GM12878 (cell line): ENCODE measurements at regions not wholly inside any gene's neighbourhood (a gene's known extent, or its start where the extent isn't known, plus 50 kb on each side); places are given as distances from the start of the nearest gene placed in this dataset.

ENCODE experiments used
- ATAC-seq: fragments of 200-7000 bp; cut with Tn5 transposase; 3 replicates; pipeline ENCODE4 v1.9.1; 2020; ENCODE audit warnings: mild to moderate bottlenecking, moderate library complexity
- BruUV-seq: library from RNA; stranded (reverse); fragments of 400-500 nt; replicated peaks from 2 replicates; lab custom pipeline; 2021; lab: Mats Ljungman, UMichigan
- CTCF ChIA-PET: fragments of 300-600 bp; sonication (Branson Sonifier 250); formaldehyde crosslinking; extraction: SDS; loops from one replicate; lab custom pipeline; 2021; ENCODE audit warnings: inconsistent platforms; lab: Yijun Ruan, JAX
- POLR2A ChIA-PET: fragments of 350-600 bp; formaldehyde crosslinking; extraction: SDS; loops from one replicate; lab custom pipeline; 2021; ENCODE audit warnings: inconsistent platforms; lab: Charles Lee
- RAD21 ChIA-PET: fragments of 300-600 bp; sonication (Branson Sonifier 250); formaldehyde crosslinking; loops from one replicate; lab custom pipeline; 2023; ENCODE audit warnings: antibody characterized with exemption; ENCODE audit not compliant: unreplicated experiment; lab: Charles Lee
- SMC1A ChIA-PET: fragments of 300-600 bp; sonication (Branson Sonifier 250); formaldehyde crosslinking; loops from one replicate; lab custom pipeline; 2023; ENCODE audit not compliant: unreplicated experiment, uncharacterized antibody; lab: Charles Lee
- DNase-seq: peaks from one replicate; pipeline ENCODE4 v3.0.0-alpha.2; 2011; ENCODE audit warnings: low read depth, low spot score
- FAIRE-seq: peaks from 3 replicates; lab custom pipeline; 2011; peaks lifted over from hg19 to GRCh38; lab: Jason Lieb, UNC
- H2AFZ ChIP-seq: 2 replicates; pipeline ENCODE4 v1.6.0; 2011; ENCODE audit warnings: low read depth, low read length, control low read depth; ENCODE audit not compliant: control insufficient read depth
- H3K27ac ChIP-seq: 2 replicates; pipeline ENCODE4 v1.5.1; 2011; ENCODE audit warnings: control low read depth; ENCODE audit not compliant: control insufficient read depth, insufficient read depth
- H3K27me3 ChIP-seq, 2 experiments: replicated peaks in 1 of 2; 2 replicates each; pipeline versions ENCODE4 v1.6.0 to v1.6.1; 2011; ENCODE audit warnings: low read length in 1 of 2; ENCODE audit not compliant: control insufficient read depth in 2 of 2, insufficient read depth in 2 of 2
- H3K36me3 ChIP-seq, 2 experiments: 2 replicates each; pipeline ENCODE4 v1.5.1; 2011; ENCODE audit warnings: low read length in 1 of 2; ENCODE audit not compliant: control insufficient read depth in 2 of 2, insufficient read depth in 2 of 2
- H3K4me1 ChIP-seq: 2 replicates; pipeline ENCODE4 v1.6.1; 2011; ENCODE audit warnings: mild to moderate bottlenecking, low read length, moderate library complexity, mixed read lengths; ENCODE audit not compliant: control insufficient read depth, insufficient read depth
- H3K4me2 ChIP-seq: 2 replicates; pipeline ENCODE4 v1.6.0; 2011; ENCODE audit warnings: control low read depth; ENCODE audit not compliant: control insufficient read depth, insufficient read depth
- H3K4me3 ChIP-seq: fragments of 200-600 bp; sonication (generic); 2 replicates; pipeline ENCODE4 v1.5.1; 2016
- H3K79me2 ChIP-seq: 2 replicates; pipeline ENCODE4 v1.6.0; 2011; ENCODE audit warnings: low read length; ENCODE audit not compliant: control insufficient read depth, insufficient read depth
- H3K9ac ChIP-seq: 2 replicates; pipeline ENCODE4 v1.8.0; 2011; ENCODE audit warnings: low read length, control low read depth, mixed read lengths; ENCODE audit not compliant: control insufficient read depth, insufficient read depth
- H3K9me3 ChIP-seq: replicated peaks from 3 replicates; pipeline ENCODE4 v1.5.1; 2011; ENCODE audit warnings: mild to moderate bottlenecking, low read length; ENCODE audit not compliant: control insufficient read depth, insufficient read depth
- H4K20me1 ChIP-seq: 2 replicates; pipeline ENCODE4 v1.6.0; 2011; ENCODE audit not compliant: control insufficient read depth, insufficient read depth
- BCLAF1 ChIP-seq: fragments of 450-650 bp; IDR thresholded peaks from 2 replicates; pipeline ENCODE4 v1.6.1; 2017; ENCODE audit warnings: antibody characterized with exemption, mild to moderate bottlenecking, moderate library complexity
- E2F4 ChIP-seq: IDR thresholded peaks from 2 replicates; pipeline ENCODE4 v1.6.1; 2012; ENCODE audit warnings: low read depth, low read length, improper control_type of control experiment
- EGR1 ChIP-seq, 2 experiments: IDR thresholded peaks; 1 replicate in 1 of 2; 2 replicates in 1 of 2; pipeline ENCODE4 v1.6.1; 2011 to 2012; ENCODE audit warnings: low read depth in 2 of 2, low read length in 2 of 2, borderline replicate concordance in 1 of 2, mild to moderate bottlenecking in 1 of 2, moderate library complexity in 1 of 2
- GABPA ChIP-seq: IDR thresholded peaks from 2 replicates; pipeline ENCODE4 v1.6.1; 2014; ENCODE audit warnings: antibody characterized with exemption, low read depth, mild to moderate bottlenecking, inconsistent platforms
- MAX ChIP-seq: IDR thresholded peaks from 2 replicates; pipeline ENCODE4 v1.6.1; 2012; ENCODE audit warnings: low read depth, low read length, improper control_type of control experiment
- PRDM15 ChIP-seq: fragments of 450-650 bp; formaldehyde crosslinking; IDR thresholded peaks from 2 replicates; pipeline ENCODE4 v1.4.0; 2020; ENCODE audit warnings: mild to moderate bottlenecking, moderate library complexity
- SMARCA5 ChIP-seq: fragments of 450-650 bp; IDR thresholded peaks from 2 replicates; pipeline ENCODE4 v1.6.1; 2017; ENCODE audit warnings: mild to moderate bottlenecking
- SREBF2 ChIP-seq: IDR thresholded peaks from 2 replicates; pipeline ENCODE4 v1.6.1; 2012; ENCODE audit warnings: mild to moderate bottlenecking, low read length
- WGBS: methylation state at CpG from one replicate; pipeline ENCODE4 v1.1.6; 2016; ENCODE audit warnings: low lambda C conversion rate; ENCODE audit not compliant: insufficient replicate concordance, insufficient coverage; ENCODE audit errors: missing lambda C conversion rate; 5-methylcytosine and 5-hydroxymethylcytosine counted together
- in situ Hi-C: fragments of 300-500 bp; cut with MboI; formaldehyde crosslinking; loops from 9 replicates; pipeline ENCODE4 v1.14.3; 2018; ENCODE audit warnings: mixed read lengths
- intact Hi-C: fragments of 100-400 bp; cut with micrococcal nuclease; formaldehyde crosslinking; loops from one replicate; pipeline ENCODE4 v1.14.2; 2022; ENCODE audit not compliant: unreplicated experiment

GRCh38 chr18:66724664-66725356, 120.9 kb upstream of the CDH19 start:
- no peak for FAIRE-seq
- no peak for ATAC-seq
- Histone ChIP-seq H3K9me3 (no peaks in the 10 kb centered on the region), H2AFZ (no peak overlapping the region), H3K79me2 (no peaks in the 10 kb centered on the region), H3K27me3 (no peaks in the 10 kb centered on the region), H4K20me1 (no peaks in the 10 kb centered on the region), H3K9ac (no peak overlapping the region), H3K4me1 (no peaks in the 10 kb centered on the region), H3K4me2 (no peak overlapping the region), H3K36me3 (no peaks in the 10 kb centered on the region), H3K27ac (no peak overlapping the region), H3K4me3 (no peak overlapping the region)
- intact Hi-C loops (no loop called here), in situ Hi-C loops (no loop called here)
- 9% methylated on average over 5 of the region's 5 CpGs for WGBS
- POLR2A ChIA-PET = no interaction called here
- SMC1A ChIA-PET = no interaction called here
- DNase-seq = no peak
- no TSS peak for BruUV-seq
- no peak for TF ChIP-seq PRDM15 (CRISPR knock-in tag)
- TF ChIP-seq GABPA = no peak
- no peak for TF ChIP-seq SMARCA5
- RAD21 ChIA-PET = no interaction called here
- CTCF ChIA-PET = no interaction called here

- no peak overlapping the region for H3K27ac ChIP-seq
- ATAC-seq (no peak), DNase-seq (no peak), FAIRE-seq (no peak)
- ChIA-PET POLR2A (no interaction called here), CTCF (no interaction called here), RAD21 (no interaction called here), SMC1A (no interaction called here)
- H3K4me3 ChIP-seq = no peak overlapping the region
- H3K9ac ChIP-seq = no peak overlapping the region
- BruUV-seq = no TSS peak
- H3K4me1 ChIP-seq = no peaks in the 10 kb centered on the region
- TF ChIP-seq E2F4 (no peak), MAX (no peak), BCLAF1 (no peak), SREBF2 (no peak), EGR1 (IDR thresholded peaks at IDR 0.05; ENCODE audit: borderline replicate concordance in 1 of 2, low read depth in 2 of 2, low read length in 2 of 2) (no peak)
- in situ Hi-C loops (no loop called here), intact Hi-C loops (no loop called here)
- H2AFZ ChIP-seq = no peak overlapping the region
- no peaks in the 10 kb centered on the region for H3K27me3 ChIP-seq
- no peaks in the 10 kb centered on the region for H4K20me1 ChIP-seq
- WGBS = 1% methylated on average over 5 of the region's 5 CpGs
- no peaks in the 10 kb centered on the region for H3K9me3 ChIP-seq
- no peaks in the 10 kb centered on the region for H3K79me2 ChIP-seq
- no peak overlapping the region for H3K4me2 ChIP-seq
- no peaks in the 10 kb centered on the region for H3K36me3 ChIP-seq
Observed at GRCh38 chr18:66722671-66723070, 118.8 kb upstream of the CDH19 start.
